Endothelial cell of umbilical vein (primary cell): ENCODE measurements at regions not wholly inside any gene's neighbourhood (a gene's known extent, or its start where the extent isn't known, plus 50 kb on each side); places are given as distances from the start of the nearest gene placed in this dataset.
"Not testable (repeated sequence)": the region's sequence is repeated elsewhere in the genome, so short reads cannot be mapped to it uniquely, and the experiment has no call there.

Experiments used
- BruUV-seq: library from RNA; stranded (reverse); fragments of 400-500 nt; replicated peaks from 2 replicates; lab custom pipeline; 2021; lab: Mats Ljungman, UMichigan
- CTCF ChIA-PET: fragments of 300-600, 350-600 bp; sonication (Branson Sonifier 250); formaldehyde crosslinking; loops from one replicate; lab custom pipeline; 2021; ENCODE audit warnings: antibody characterized with exemption, inconsistent platforms; lab: Charles Lee
- POLR2A ChIA-PET: fragments of 300-600, 350-600 bp; sonication (Branson Sonifier 250); formaldehyde crosslinking; loops from one replicate; lab custom pipeline; 2021; ENCODE audit warnings: antibody characterized with exemption, inconsistent platforms; lab: Charles Lee
- DNase-seq: peaks from one replicate; pipeline ENCODE4 v3.0.0-alpha.2; 2011; ENCODE audit warnings: low read depth, low spot score
- FAIRE-seq: peaks from 2 replicates; lab custom pipeline; 2011; peaks lifted over from hg19 to GRCh38; lab: Jason Lieb, UNC
- H2AFZ ChIP-seq: 2 replicates; pipeline ENCODE4 v1.6.0; 2012; ENCODE audit warnings: low read depth, low read length, control low read depth, inconsistent platforms
- H3K27ac ChIP-seq: 2 replicates; pipeline ENCODE4 v1.5.1; 2011; ENCODE audit warnings: low read depth, mild to moderate bottlenecking, control low read depth, low read length, moderate library complexity; ENCODE audit not compliant: insufficient read depth
- H3K27me3 ChIP-seq, 2 experiments: 2 replicates each; pipeline versions ENCODE4 v1.6.0 to v1.6.1; 2011; ENCODE audit warnings: low read length in 2 of 2, mixed read lengths in 1 of 2; ENCODE audit not compliant: control insufficient read depth in 2 of 2, insufficient read depth in 2 of 2
- H3K36me3 ChIP-seq, 2 experiments: 2 replicates in 1 of 2; 3 replicates in 1 of 2; pipeline ENCODE4 v1.5.1; 2011; ENCODE audit warnings: low read length in 2 of 2, mild to moderate bottlenecking in 1 of 2, moderate library complexity in 1 of 2; ENCODE audit not compliant: control insufficient read depth in 2 of 2, insufficient read depth in 2 of 2; ENCODE audit errors: extremely low read depth in 1 of 2
- H3K4me1 ChIP-seq: 3 replicates; pipeline ENCODE4 v1.5.1; 2011; ENCODE audit warnings: mild to moderate bottlenecking, low read length; ENCODE audit not compliant: control insufficient read depth, insufficient read depth; ENCODE audit errors: extremely low read depth
- H3K4me2 ChIP-seq: 2 replicates; pipeline ENCODE4 v1.6.1; 2011; ENCODE audit warnings: low read length, control low read depth, mixed read lengths; ENCODE audit not compliant: insufficient read depth
- H3K4me3 ChIP-seq, 3 experiments: fragments of 200-600 bp in 1 of 3; sonication (generic), shearing (Covaris generic) in 1 of 3; replicated peaks in 1 of 3; 2 replicates each; pipeline ENCODE4 v1.5.1; 2011 to 2016; ENCODE audit warnings: control low read depth in 3 of 3, low read length in 3 of 3, mild to moderate bottlenecking in 2 of 3, inconsistent platforms in 1 of 3, low read depth in 1 of 3, moderate library complexity in 1 of 3; ENCODE audit not compliant: insufficient read depth in 1 of 3
- H3K79me2 ChIP-seq: 2 replicates; pipeline ENCODE4 v1.6.0; 2012; ENCODE audit warnings: low read length, inconsistent platforms; ENCODE audit not compliant: control insufficient read depth, insufficient read depth
- H3K9ac ChIP-seq: replicated peaks from 2 replicates; pipeline ENCODE3; 2011; ENCODE audit warnings: low read length, control low read depth; ENCODE audit not compliant: insufficient read depth; ENCODE audit errors: extremely low read depth
- H3K9me1 ChIP-seq: replicated peaks from 3 replicates; pipeline ENCODE4 v1.6.0; 2011; ENCODE audit warnings: mild to moderate bottlenecking, low read length; ENCODE audit not compliant: control insufficient read depth, insufficient read depth; ENCODE audit errors: extremely low read depth
- H3K9me3 ChIP-seq: replicated peaks from 2 replicates; pipeline ENCODE4 v1.5.1; 2012; ENCODE audit warnings: low read length, inconsistent platforms; ENCODE audit not compliant: control insufficient read depth, insufficient read depth
- H4K20me1 ChIP-seq: replicated peaks from 2 replicates; pipeline ENCODE3; 2011; ENCODE audit warnings: mild to moderate bottlenecking, low read length; ENCODE audit not compliant: control insufficient read depth, insufficient read depth; ENCODE audit errors: extremely low read depth
- EZH2 ChIP-seq: IDR thresholded peaks from 2 replicates; pipeline ENCODE4 v1.6.1; 2012; ENCODE audit warnings: borderline replicate concordance, low read depth, mild to moderate bottlenecking, moderate library complexity, low read length, inconsistent platforms; ENCODE audit not compliant: severe bottlenecking
- FOS ChIP-seq: IDR thresholded peaks from 2 replicates; pipeline ENCODE4 v1.6.1; 2011; ENCODE audit warnings: mild to moderate bottlenecking, low read length, moderate library complexity, borderline replicate concordance; ENCODE audit not compliant: insufficient read depth
- JUN ChIP-seq: IDR thresholded peaks from 2 replicates; pipeline ENCODE4 v1.6.1; 2011; ENCODE audit warnings: borderline replicate concordance, low read depth; ENCODE audit not compliant: insufficient read length, insufficient read depth
- MYC ChIP-seq: IDR thresholded peaks from one replicate; pipeline ENCODE4 v1.6.1; 2011; ENCODE audit warnings: mild to moderate bottlenecking, low read depth, low read length
- POLR2A ChIP-seq: IDR thresholded peaks from 2 replicates; pipeline ENCODE4 v1.6.1; 2012; ENCODE audit warnings: low read depth, mild to moderate bottlenecking, control low read depth, low read length
- POLR2AphosphoS5 ChIP-seq: IDR thresholded peaks from 2 replicates; pipeline ENCODE4 v1.6.1; 2012; ENCODE audit warnings: low read depth, mild to moderate bottlenecking, control low read depth, low read length, moderate library complexity; ENCODE audit not compliant: insufficient read depth
- dilution Hi-C: fragments of 300-500 bp; cut with MboI; formaldehyde crosslinking; loops from one replicate; pipeline ENCODE4 v1.15.0; 2019; ENCODE audit warnings: low sequenced_read_pairs; ENCODE audit not compliant: extremely low pct_ligation_motif_present
- intact Hi-C: fragments of 100-400 bp; cut with micrococcal nuclease; formaldehyde crosslinking; loops from one replicate; pipeline ENCODE4 v1.10.0; 2022
- TF ChIP-seq, protein P1 (sequence below), 2 donors: IDR thresholded peaks; 1 replicate in 1 of 2; 2 replicates in 1 of 2; pipeline ENCODE4 v1.5.1; 2011; ENCODE audit warnings: low read length in 2 of 2, mild to moderate bottlenecking in 2 of 2, moderate library complexity in 2 of 2, control low read depth in 1 of 2, inconsistent platforms in 1 of 2, low read depth in 1 of 2; ENCODE audit not compliant: insufficient read depth in 1 of 2; ENCODE audit errors: extremely low read depth in 1 of 2
- TF ChIP-seq, protein P2 (sequence below): IDR thresholded peaks from 2 replicates; pipeline ENCODE4 v1.6.1; 2011; ENCODE audit not compliant: insufficient read depth, insufficient read length

DNA sequence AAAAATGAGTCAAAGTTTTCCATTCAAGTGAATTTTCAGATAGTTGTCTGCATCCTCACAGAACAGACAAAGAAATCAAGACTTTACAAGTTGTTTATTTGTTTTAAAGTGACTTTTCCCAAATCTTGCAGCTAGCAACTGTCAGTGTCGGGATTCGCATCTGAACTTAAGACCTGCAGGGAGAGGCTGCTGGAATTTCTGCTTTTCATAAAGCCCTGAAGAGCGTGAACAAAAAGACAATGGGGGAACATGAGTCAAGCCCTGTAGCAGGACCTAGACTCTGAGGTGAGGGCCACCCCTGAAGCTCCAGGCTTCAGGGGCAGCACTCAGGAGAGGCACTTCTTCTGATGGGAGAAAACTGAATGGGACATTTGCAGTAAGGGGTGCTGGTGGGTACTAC is 108.2 kb upstream of the CTAGE1 start:
- FAIRE-seq (no peak), DNase-seq (no peak)
- H3K4me1 ChIP-seq = no peaks in the 10 kb centered on the region
- no peak overlapping the region for H3K27ac ChIP-seq
- H3K4me3 ChIP-seq = no peak overlapping the region
- ChIA-PET POLR2A (no interaction called here), CTCF (no interaction called here)
- no peak overlapping the region for H3K4me2 ChIP-seq
- dilution Hi-C loops = no loop called here
- H3K9me3 ChIP-seq = no peaks in the 10 kb centered on the region
- H3K36me3 ChIP-seq = no peaks in the 10 kb centered on the region
- BruUV-seq = no TSS peak
- no peaks in the 10 kb centered on the region for H3K27me3 ChIP-seq
- no peaks in the 10 kb centered on the region for H4K20me1 ChIP-seq
- H3K79me2 ChIP-seq = no peaks in the 10 kb centered on the region
- no peak overlapping the region for H3K9ac ChIP-seq
- no peak for TF ChIP-seq EZH2
- TF ChIP-seq JUN = no peak
- TF ChIP-seq POLR2AphosphoS5 = no peak
- TF ChIP-seq MYC = no peak
- no peak for TF ChIP-seq POLR2A
- TF ChIP-seq, protein P1, sequence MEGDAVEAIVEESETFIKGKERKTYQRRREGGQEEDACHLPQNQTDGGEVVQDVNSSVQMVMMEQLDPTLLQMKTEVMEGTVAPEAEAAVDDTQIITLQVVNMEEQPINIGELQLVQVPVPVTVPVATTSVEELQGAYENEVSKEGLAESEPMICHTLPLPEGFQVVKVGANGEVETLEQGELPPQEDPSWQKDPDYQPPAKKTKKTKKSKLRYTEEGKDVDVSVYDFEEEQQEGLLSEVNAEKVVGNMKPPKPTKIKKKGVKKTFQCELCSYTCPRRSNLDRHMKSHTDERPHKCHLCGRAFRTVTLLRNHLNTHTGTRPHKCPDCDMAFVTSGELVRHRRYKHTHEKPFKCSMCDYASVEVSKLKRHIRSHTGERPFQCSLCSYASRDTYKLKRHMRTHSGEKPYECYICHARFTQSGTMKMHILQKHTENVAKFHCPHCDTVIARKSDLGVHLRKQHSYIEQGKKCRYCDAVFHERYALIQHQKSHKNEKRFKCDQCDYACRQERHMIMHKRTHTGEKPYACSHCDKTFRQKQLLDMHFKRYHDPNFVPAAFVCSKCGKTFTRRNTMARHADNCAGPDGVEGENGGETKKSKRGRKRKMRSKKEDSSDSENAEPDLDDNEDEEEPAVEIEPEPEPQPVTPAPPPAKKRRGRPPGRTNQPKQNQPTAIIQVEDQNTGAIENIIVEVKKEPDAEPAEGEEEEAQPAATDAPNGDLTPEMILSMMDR (IDR thresholded peaks at IDR 0.05; ENCODE audit: extremely low read depth in 1 of 2, insufficient read depth in 1 of 2, low read depth in 1 of 2, low read length in 2 of 2) = no peak
- no peak for TF ChIP-seq FOS
- intact Hi-C loops = no loop called here
- no peaks in the 10 kb centered on the region for H3K9me1 ChIP-seq
- H2AFZ ChIP-seq = no peak overlapping the region

DNA sequence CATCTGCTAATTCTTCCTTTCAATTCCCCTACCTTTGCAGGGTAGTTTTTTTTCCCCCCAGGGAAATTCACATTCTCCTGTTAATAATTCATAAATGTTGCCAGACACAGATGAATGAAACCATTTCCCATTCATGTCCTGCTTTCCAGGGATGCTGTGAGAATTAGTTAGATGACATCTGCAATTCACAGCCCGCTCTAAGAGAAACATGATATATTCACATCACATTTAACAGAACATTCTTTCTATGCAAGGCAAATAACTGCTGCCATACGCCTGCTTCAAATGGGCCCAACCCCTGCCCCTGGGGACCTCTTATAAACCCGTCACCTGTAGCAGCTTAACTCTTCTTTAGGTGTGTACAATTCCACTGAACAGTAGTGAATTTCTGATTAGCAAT is 110.6 kb upstream of the CTAGE1 start:
- no peak overlapping the region for H2AFZ ChIP-seq
- CTCF ChIA-PET = interaction anchor here (1.7 kb wide), 1 partner anchor 34 kb away, joined by 3 read pairs; no protein-coding TSS in a partner anchor
- no peak for FAIRE-seq
- no peak overlapping the region for H3K4me3 ChIP-seq
- H3K9me3 ChIP-seq = no peaks in the 10 kb centered on the region
- H3K4me2 ChIP-seq = no peak overlapping the region
- intact Hi-C loops = no loop called here
- no peaks in the 10 kb centered on the region for H3K36me3 ChIP-seq
- POLR2A ChIA-PET = no interaction called here
- no peak overlapping the region for H3K27ac ChIP-seq
- DNase-seq = no peak
- no peaks in the 10 kb centered on the region for H4K20me1 ChIP-seq
- BruUV-seq = no TSS peak
- dilution Hi-C loops = no loop called here
- H3K9ac ChIP-seq = no peak overlapping the region
- H3K4me1 ChIP-seq = no peaks in the 10 kb centered on the region
- H3K79me2 ChIP-seq = no peaks in the 10 kb centered on the region
- no peak for TF ChIP-seq FOS
- TF ChIP-seq, protein P2, sequence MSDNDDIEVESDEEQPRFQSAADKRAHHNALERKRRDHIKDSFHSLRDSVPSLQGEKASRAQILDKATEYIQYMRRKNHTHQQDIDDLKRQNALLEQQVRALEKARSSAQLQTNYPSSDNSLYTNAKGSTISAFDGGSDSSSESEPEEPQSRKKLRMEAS = no peak
- H3K27me3 ChIP-seq = no peaks in the 10 kb centered on the region
- H3K9me1 ChIP-seq = no peaks in the 10 kb centered on the region

DNA sequence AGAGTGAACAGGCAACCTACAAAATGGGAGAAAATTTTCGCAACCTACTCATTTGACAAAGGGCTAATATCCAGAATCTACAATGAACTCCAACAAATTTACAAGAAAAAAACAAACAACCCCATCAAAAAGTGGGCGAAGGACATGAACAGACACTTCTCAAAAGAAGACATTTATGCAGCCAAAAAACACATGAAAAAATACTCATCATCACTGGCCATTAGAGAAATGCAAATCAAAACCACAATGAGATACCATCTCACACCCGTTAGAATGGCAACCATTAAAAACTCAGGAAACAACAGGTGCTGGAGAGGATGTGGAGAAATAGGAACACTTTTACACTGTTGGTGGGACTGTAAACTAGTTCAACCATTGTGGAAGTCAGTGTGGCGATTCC is 117.0 kb upstream of the CTAGE1 start:
- H3K4me2 ChIP-seq, H4K20me1 ChIP-seq: not testable (repeated sequence)

More for the DNA sequence above, 117.0 kb upstream of the CTAGE1 start:
- intact Hi-C loops, H3K27me3 ChIP-seq, H3K79me2 ChIP-seq, H3K4me3 ChIP-seq, H3K9me3 ChIP-seq, BruUV-seq, DNase-seq, H3K9me1 ChIP-seq, H3K9ac ChIP-seq, H3K36me3 ChIP-seq, H3K4me1 ChIP-seq, dilution Hi-C loops, H3K27ac ChIP-seq, H2AFZ ChIP-seq, CTCF ChIA-PET, POLR2A ChIA-PET, FAIRE-seq: not testable (repeated sequence)
